HCT116 (cell line): ENCODE measurements at regions not wholly inside any gene's neighbourhood (a gene's known extent, or its start where the extent isn't known, plus 50 kb on each side); places are given as distances from the start of the nearest gene placed in this dataset.

Experiments
- ATAC-seq: fragments of 200-7000 bp; cut with Tn5 transposase; 2 replicates; pipeline ENCODE4 v1.9.1; 2020; ENCODE audit warnings: mild to moderate bottlenecking, moderate library complexity
- BruUV-seq: library from RNA; stranded (reverse); fragments of 400-500 nt; replicated peaks from 2 replicates; lab custom pipeline; 2021; lab: Mats Ljungman, UMichigan
- CTCF ChIA-PET: fragments of 300-600 bp; sonication (Branson Sonifier 250); formaldehyde crosslinking; loops from one replicate; lab custom pipeline; 2021; ENCODE audit warnings: antibody characterized with exemption; lab: Charles Lee
- POLR2A ChIA-PET: fragments of 300-600, 350-600 bp; sonication (Branson Sonifier 250); formaldehyde crosslinking; loops from one replicate; lab custom pipeline; 2021; ENCODE audit warnings: antibody characterized with exemption; lab: Charles Lee
- RAD21 ChIA-PET, 2 experiments: fragments of 300-600 bp; sonication (Branson Sonifier 250); formaldehyde crosslinking; loops; one replicate each; lab custom pipeline; 2023; ENCODE audit warnings: low total read pairs in 2 of 2; ENCODE audit not compliant: uncharacterized antibody in 2 of 2, unreplicated experiment in 2 of 2, low non-redundant PET in 1 of 2; lab: Charles Lee
- DNase-seq: peaks from one replicate; pipeline ENCODE4 v3.0.0-alpha.2; 2010; ENCODE audit warnings: low read depth, low spot score
- H2AFZ ChIP-seq: fragments of 200-600 bp; shearing (Covaris generic), sonication (generic); 2 replicates; pipeline ENCODE4 v1.6.1; 2017; ENCODE audit warnings: low read depth, mixed run types, mixed read lengths, antibody characterized with exemption, low read length; ENCODE audit not compliant: poor library complexity, severe bottlenecking
- H3K27ac ChIP-seq: 2 replicates; pipeline ENCODE4 v1.5.1; 2012; ENCODE audit warnings: low read depth, low read length
- H3K27me3 ChIP-seq: fragments of 200-600 bp; sonication (generic); 2 replicates; pipeline ENCODE4 v1.6.1; 2016; ENCODE audit warnings: mixed run types, low read length, mixed read lengths; ENCODE audit not compliant: insufficient read depth
- H3K36me3 ChIP-seq, 2 experiments: fragments of 200-500 bp in 1 of 2; fragments of 200-600 bp in 1 of 2; sonication (Bioruptor generic) in 1 of 2; sonication (generic) in 1 of 2; 2 replicates each; pipeline versions ENCODE4 v1.5.1 to v1.6.1; 2014 to 2016; ENCODE audit warnings: low read length in 2 of 2, inconsistent platforms in 1 of 2, mixed read lengths in 1 of 2, mixed run types in 1 of 2; ENCODE audit not compliant: insufficient read depth in 2 of 2, control insufficient read depth in 1 of 2
- H3K4me1 ChIP-seq, 2 experiments: fragments of 200-600 bp in 1 of 2; sonication (generic) in 1 of 2; 2 replicates each; pipeline versions ENCODE4 v1.5.1 to v1.6.1; 2012 to 2017; ENCODE audit warnings: low read length in 2 of 2, inconsistent platforms in 1 of 2, mild to moderate bottlenecking in 1 of 2, mixed read lengths in 1 of 2, mixed run types in 1 of 2, moderate library complexity in 1 of 2; ENCODE audit not compliant: insufficient read depth in 2 of 2, control insufficient read depth in 1 of 2
- H3K4me2 ChIP-seq: fragments of 200-600 bp; sonication (generic); 2 replicates; pipeline ENCODE4 v1.6.1; 2017; ENCODE audit warnings: mixed run types, low read length, mixed read lengths
- H3K4me3 ChIP-seq, 2 experiments: fragments of 200-600 bp in 1 of 2; sonication (generic) in 1 of 2; replicated peaks in 1 of 2; 2 replicates each; pipeline ENCODE4 v1.5.1; 2011 to 2016; ENCODE audit warnings: low read length in 2 of 2, control low read depth in 1 of 2, low read depth in 1 of 2, mild to moderate bottlenecking in 1 of 2, mixed read lengths in 1 of 2, mixed run types in 1 of 2
- H3K79me2 ChIP-seq: fragments of 200-600 bp; sonication (generic); 2 replicates; pipeline ENCODE4 v1.6.1; 2017; ENCODE audit warnings: mild to moderate bottlenecking, mixed run types, low read length, moderate library complexity, mixed read lengths; ENCODE audit not compliant: insufficient read depth
- H3K9ac ChIP-seq: fragments of 200-600 bp; sonication (generic); 2 replicates; pipeline ENCODE4 v1.6.1; 2016; ENCODE audit warnings: low read length, mixed read lengths
- H3K9me2 ChIP-seq: fragments of 200-600 bp; sonication (generic), shearing (Covaris generic); 2 replicates; pipeline ENCODE4 v1.6.1; 2017; ENCODE audit warnings: mixed run types, mild to moderate bottlenecking, moderate library complexity; ENCODE audit not compliant: insufficient read depth
- H3K9me3 ChIP-seq, 2 experiments: fragments of 200-500 bp in 1 of 2; fragments of 200-600 bp in 1 of 2; sonication (Bioruptor generic) in 1 of 2; sonication (generic) in 1 of 2; 2 replicates each; pipeline ENCODE4 v1.6.1; 2014 to 2017; ENCODE audit warnings: low read length in 2 of 2, mixed read lengths in 2 of 2, inconsistent platforms in 1 of 2, low read depth in 1 of 2, mild to moderate bottlenecking in 1 of 2, mixed run types in 1 of 2, moderate library complexity in 1 of 2; ENCODE audit not compliant: control insufficient read depth in 1 of 2, insufficient read depth in 1 of 2
- H4K20me1 ChIP-seq: fragments of 200-600 bp; sonication (generic), shearing (Covaris generic); 2 replicates; pipeline ENCODE4 v1.6.1; 2017; ENCODE audit warnings: mixed run types, mild to moderate bottlenecking, moderate library complexity; ENCODE audit not compliant: insufficient read depth
- EZH2 ChIP-seq: fragments of 200-600 bp; sonication (generic); IDR thresholded peaks from 2 replicates; pipeline ENCODE4 v1.6.1; 2017; ENCODE audit warnings: antibody characterized with exemption, mixed run types
- FOSL1 ChIP-seq: IDR thresholded peaks from 2 replicates; pipeline ENCODE4 v1.6.1; 2012; ENCODE audit warnings: low read depth
- REST ChIP-seq: IDR thresholded peaks from 2 replicates; pipeline ENCODE4 v1.6.1; 2012; ENCODE audit warnings: low read depth
- SIN3A ChIP-seq: IDR thresholded peaks from 2 replicates; pipeline ENCODE4 v1.6.1; 2012; ENCODE audit warnings: low read depth
- SP1 ChIP-seq: IDR thresholded peaks from 2 replicates; pipeline ENCODE4 v1.6.1; 2012; ENCODE audit warnings: low read depth
- TCF7L2 ChIP-seq: IDR thresholded peaks from 2 replicates; pipeline ENCODE4 v1.7.0; 2011; ENCODE audit warnings: borderline replicate concordance, inconsistent platforms; ENCODE audit not compliant: insufficient read depth, insufficient read length; ENCODE audit errors: extremely low read depth
- YY1 ChIP-seq: IDR thresholded peaks from 2 replicates; pipeline ENCODE4 v1.6.1; 2011; ENCODE audit warnings: low read length, low read depth, moderate library complexity, mild to moderate bottlenecking; ENCODE audit not compliant: insufficient replicate concordance; ENCODE audit errors: extremely low read depth
- ZFX ChIP-seq: fragments of 450-650 bp; IDR thresholded peaks from 2 replicates; pipeline ENCODE4 v1.6.1; 2017
- ZNF274 ChIP-seq: fragments of 200-500 bp; sonication (Bioruptor generic); IDR thresholded peaks from 2 replicates; pipeline ENCODE4 v1.6.1; 2014; ENCODE audit warnings: mild to moderate bottlenecking, low read depth, low read length, inconsistent platforms
- intact Hi-C: fragments of 100-400 bp; cut with micrococcal nuclease; formaldehyde crosslinking; loops from 2 replicates; pipeline ENCODE4 v1.10.0; 2022
- TF ChIP-seq, protein P1 (sequence below): IDR thresholded peaks from 2 replicates; pipeline ENCODE4 v1.6.1; 2012

GRCh38 chr13:76634431-76635191, 251.6 kb downstream of the KCTD12 start:
- no peaks in the 10 kb centered on the region for H3K9me3 ChIP-seq

GRCh38 chr13:76632401-76633044, 253.7 kb downstream of the KCTD12 start:
- BruUV-seq: no TSS peak
- Histone ChIP-seq H3K9me3 (no peaks in the 10 kb centered on the region), H3K9me2 (no peaks in the 10 kb centered on the region), H4K20me1 (no peaks in the 10 kb centered on the region), H3K27ac (no peak overlapping the region), H3K9ac (no peak overlapping the region), H3K79me2 (no peaks in the 10 kb centered on the region), H3K36me3 (no peaks in the 10 kb centered on the region), H3K4me1 (no peaks in the 10 kb centered on the region), H3K27me3 (no peaks in the 10 kb centered on the region), H3K4me3 (no peak overlapping the region), H2AFZ (no peak overlapping the region), H3K4me2 (no peak overlapping the region)
- intact Hi-C loops: no loop called here
- DNase-seq (no peak), ATAC-seq (no peak)
- TF ChIP-seq, protein P1, sequence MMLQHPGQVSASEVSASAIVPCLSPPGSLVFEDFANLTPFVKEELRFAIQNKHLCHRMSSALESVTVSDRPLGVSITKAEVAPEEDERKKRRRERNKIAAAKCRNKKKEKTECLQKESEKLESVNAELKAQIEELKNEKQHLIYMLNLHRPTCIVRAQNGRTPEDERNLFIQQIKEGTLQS: no peak
- TF ChIP-seq ZNF274 (no peak), ZFX (no peak), REST (peak; percentile 42), FOSL1 (no peak), YY1 (no peak)
- ChIA-PET CTCF (no interaction called here), POLR2A (no interaction called here), RAD21 (no interaction called here)

More at GRCh38 chr13:76634431-76635191, 251.6 kb downstream of the KCTD12 start:
- intact Hi-C loops: no loop called here
- POLR2A ChIA-PET: no interaction called here
- Histone ChIP-seq H3K27me3 (no peaks in the 10 kb centered on the region), H3K4me1 (no peaks in the 10 kb centered on the region), H3K27ac (no peak overlapping the region), H4K20me1 (no peaks in the 10 kb centered on the region), H3K9ac (no peak overlapping the region), H3K4me3 (no peak overlapping the region), H2AFZ (no peak overlapping the region), H3K79me2 (no peaks in the 10 kb centered on the region), H3K36me3 (no peaks in the 10 kb centered on the region), H3K9me2 (no peaks in the 10 kb centered on the region), H3K4me2 (no peak overlapping the region)
- TF ChIP-seq EZH2 (no peak), SIN3A (no peak), FOSL1 (no peak), TCF7L2 (no peak), SP1 (no peak)
- RAD21 ChIA-PET: no interaction called here
- no peak for ATAC-seq
- no TSS peak for BruUV-seq
- no peak for DNase-seq
- CTCF ChIA-PET: no interaction called here
